GM13977 (cell line): ENCODE measurements at regions not wholly inside any gene's neighbourhood (a gene's known extent, or its start where the extent isn't known, plus 50 kb on each side); places are given as distances from the start of the nearest gene placed in this dataset.
"Not testable (repeated sequence)": the region's sequence is repeated elsewhere in the genome, so short reads cannot be mapped to it uniquely, and the experiment has no call there.

ENCODE experiments used
- DNase-seq: peaks from one replicate; pipeline ENCODE4 v3.0.0; 2012; ENCODE audit warnings: low spot score
- in situ Hi-C: fragments of 300-500 bp; cut with MboI; formaldehyde crosslinking; loops from one replicate; pipeline ENCODE4 v1.12.0; 2022; ENCODE audit warnings: low sequenced_read_pairs, low pct_unique_long_range_greater_than_20kb, mixed read lengths, inconsistent platforms; ENCODE audit not compliant: unreplicated experiment
- TF ChIP-seq, protein P1 (sequence below): IDR thresholded peaks from 2 replicates; pipeline ENCODE4 v1.5.1; 2012; ENCODE audit warnings: mild to moderate bottlenecking, control low read depth; ENCODE audit not compliant: insufficient read depth; ENCODE audit errors: extremely low read depth, missing control alignments

DNA sequence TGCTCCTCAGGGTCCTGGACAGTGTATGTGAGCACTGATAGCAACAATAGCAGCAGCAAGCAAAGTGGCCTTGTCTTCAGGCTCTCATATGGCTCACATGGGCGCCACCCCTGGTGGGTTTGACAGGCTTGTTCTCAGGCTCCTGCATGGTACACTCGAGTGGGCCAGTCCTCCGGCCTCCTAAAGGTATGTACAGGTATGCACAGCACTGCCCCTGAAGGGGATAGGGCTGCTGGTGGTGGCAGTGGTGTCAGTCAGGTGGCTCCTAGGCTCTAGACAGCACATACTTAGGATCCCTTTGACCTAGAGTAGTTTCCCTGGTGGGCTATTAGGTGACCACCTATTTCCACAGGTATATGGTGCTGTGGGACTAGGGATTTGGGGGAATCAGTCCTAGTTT lies 79.8 kb downstream of the LGALS9B start:
- in situ Hi-C loops, DNase-seq: not testable (repeated sequence)

- peak; percentile 5 for DNase-seq
- in situ Hi-C loops, result not testable (repeated sequence)
- TF ChIP-seq, protein P1, sequence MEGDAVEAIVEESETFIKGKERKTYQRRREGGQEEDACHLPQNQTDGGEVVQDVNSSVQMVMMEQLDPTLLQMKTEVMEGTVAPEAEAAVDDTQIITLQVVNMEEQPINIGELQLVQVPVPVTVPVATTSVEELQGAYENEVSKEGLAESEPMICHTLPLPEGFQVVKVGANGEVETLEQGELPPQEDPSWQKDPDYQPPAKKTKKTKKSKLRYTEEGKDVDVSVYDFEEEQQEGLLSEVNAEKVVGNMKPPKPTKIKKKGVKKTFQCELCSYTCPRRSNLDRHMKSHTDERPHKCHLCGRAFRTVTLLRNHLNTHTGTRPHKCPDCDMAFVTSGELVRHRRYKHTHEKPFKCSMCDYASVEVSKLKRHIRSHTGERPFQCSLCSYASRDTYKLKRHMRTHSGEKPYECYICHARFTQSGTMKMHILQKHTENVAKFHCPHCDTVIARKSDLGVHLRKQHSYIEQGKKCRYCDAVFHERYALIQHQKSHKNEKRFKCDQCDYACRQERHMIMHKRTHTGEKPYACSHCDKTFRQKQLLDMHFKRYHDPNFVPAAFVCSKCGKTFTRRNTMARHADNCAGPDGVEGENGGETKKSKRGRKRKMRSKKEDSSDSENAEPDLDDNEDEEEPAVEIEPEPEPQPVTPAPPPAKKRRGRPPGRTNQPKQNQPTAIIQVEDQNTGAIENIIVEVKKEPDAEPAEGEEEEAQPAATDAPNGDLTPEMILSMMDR, result peak; percentile 63
These were observed 85.7 kb downstream of the LGALS9B start for GRCh38 chr17:20381358-20382300.

- DNase-seq, in situ Hi-C loops: not testable (repeated sequence)
These were observed 86.7 kb downstream of the LGALS9B start for GRCh38 chr17:20380625-20381024.

- DNase-seq, in situ Hi-C loops: not testable (repeated sequence)
These were observed 88.1 kb downstream of the LGALS9B start for GRCh38 chr17:20379251-20379650.

DNA sequence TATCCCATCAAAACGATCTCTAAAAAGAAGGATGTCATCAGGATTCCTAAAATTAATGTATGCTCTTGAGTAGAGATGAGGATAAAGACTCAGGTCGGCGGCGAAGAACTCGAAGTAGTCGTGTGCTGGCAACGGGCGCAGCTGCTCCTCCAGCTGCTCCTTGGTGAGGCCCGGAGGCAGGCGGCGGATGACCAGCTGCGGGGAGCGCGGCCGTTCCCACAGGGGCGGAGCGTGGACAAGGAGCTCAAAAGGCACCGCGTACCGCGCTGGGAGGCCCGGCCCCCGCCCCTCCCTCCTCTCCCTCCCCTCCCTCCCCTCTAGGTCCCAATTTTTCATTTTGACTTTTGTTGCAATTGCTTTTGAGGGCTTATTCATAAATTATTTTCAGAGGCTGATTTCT lies 90.7 kb downstream of the LGALS9B start:
- DNase-seq, in situ Hi-C loops: not testable (repeated sequence)

DNA sequence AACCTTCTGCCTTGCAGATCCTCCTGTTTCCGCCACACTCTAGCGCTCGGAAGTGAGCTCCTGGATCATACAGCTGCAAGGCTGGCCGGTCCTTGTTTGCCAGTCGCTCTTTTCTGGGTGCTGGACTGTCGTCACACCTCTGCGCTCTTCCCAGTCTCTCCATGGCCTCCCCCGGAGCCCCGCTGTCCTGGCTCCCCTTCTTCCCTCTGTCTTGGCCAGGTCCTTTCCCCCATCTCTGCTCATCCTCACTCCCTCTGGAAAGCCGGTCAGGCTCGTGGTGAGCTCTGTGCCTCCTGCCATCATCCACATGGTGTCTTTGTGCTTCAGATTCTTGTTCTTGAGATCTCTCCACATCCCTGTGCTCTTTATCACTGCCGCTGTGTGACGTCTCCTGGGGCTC lies 91.6 kb downstream of the LGALS9B start:
- DNase-seq, in situ Hi-C loops: not testable (repeated sequence)
